ENCODE measurements at regions not wholly inside any gene's neighbourhood (a gene's known extent, or its start where the extent isn't known, plus 50 kb on each side); places are given as distances from the start of the nearest gene placed in this dataset.

DNA sequence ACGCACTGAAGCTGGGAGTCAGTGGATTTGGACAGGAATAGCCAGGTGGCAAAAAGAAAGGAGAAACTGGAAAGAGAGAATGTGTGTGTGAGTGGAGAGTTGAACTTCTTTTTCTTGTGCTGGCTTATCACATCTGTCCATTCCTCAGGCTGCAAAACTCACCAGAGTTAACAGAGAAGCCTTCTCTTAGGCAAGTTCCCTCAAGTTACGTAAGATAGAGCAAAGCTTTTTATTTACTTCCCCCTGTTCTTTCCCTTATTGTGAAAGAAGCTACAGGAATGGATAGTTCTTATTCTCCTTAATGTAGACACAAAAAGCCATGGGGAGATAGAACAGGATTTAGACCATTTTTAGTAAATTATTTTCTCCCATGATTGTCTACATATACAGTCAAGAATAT is 188.6 kb downstream of the BMP2 start:
- peak; percentile 13 for DNase-seq (ENCODE audit: low read depth)

GRCh38 chr20:6956574-6956973 is 189.1 kb downstream of the BMP2 start:
- no peak for DNase-seq (ENCODE audit: low read depth)

DNA sequence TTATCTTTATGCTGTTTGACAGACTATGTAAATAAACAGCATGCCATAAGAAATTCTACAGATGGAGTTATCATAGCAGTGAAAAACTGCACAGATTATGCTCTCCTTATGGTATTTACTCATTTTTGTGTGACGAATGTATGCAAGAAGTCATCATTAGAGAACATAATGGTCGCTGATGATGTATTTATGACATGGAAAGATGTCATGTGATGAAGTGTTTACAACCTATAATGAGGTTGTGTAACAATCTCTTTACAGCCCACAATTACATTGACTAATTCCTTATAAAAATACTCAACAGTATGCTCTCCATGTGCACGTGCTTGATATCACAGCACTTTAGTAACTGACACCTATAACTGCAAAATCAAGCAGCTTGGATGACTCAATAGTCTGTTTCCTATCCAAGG is 192.4 kb downstream of the BMP2 start:
- no peak for DNase-seq (ENCODE audit: low read depth)

- peak; percentile 33 for DNase-seq (ENCODE audit: low read depth)
Observed at GRCh38 chr20:6966721-6967120, 199.2 kb downstream of the BMP2 start.

DNA sequence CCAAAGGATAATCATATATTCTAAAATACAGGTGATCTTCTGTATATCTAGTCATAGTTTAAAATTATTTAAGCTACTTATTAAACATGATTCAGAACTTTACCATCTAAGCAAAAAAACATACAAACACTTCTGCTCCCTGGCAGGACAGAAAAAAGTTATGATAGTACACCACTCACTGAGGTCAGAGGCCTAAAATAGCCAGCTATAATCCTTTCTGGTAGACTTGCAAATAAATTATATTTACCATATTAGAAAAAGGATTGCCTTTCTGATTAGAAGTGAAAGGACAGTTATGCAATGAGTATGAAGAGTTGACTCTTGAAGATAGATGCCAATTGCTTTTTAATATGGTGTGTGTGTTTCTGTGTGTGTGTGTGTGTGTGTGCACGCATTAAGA is 207.4 kb downstream of the BMP2 start:
- DNase-seq (ENCODE audit: low read depth) = no peak

GRCh38 chr20:6975311-6975710 is 207.8 kb downstream of the BMP2 start:
- DNase-seq (ENCODE audit: low read depth) = peak; percentile 78

GRCh38 chr20:6976106-6976900 is 208.8 kb downstream of the BMP2 start:
- DNase-seq (ENCODE audit: low read depth) = peak; percentile 82

DNA sequence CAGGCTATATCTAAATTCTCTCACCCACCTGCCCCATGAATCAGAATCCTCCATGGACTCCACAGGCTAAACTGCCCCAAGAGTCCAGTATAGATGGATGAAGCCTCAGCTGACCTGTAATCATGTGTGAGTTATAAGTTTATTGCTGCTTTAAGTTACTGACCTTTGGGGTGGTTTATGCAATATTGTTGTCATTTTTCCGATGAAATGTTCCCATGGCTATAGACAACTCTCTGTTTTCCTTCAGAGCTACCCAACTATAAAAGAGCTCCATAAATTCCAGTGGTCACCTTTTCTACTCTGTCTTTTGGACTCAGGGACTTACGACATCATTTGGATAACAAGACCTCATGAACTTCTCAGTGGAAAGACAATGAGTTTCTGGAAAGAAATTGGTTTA is 212.1 kb downstream of the BMP2 start:
- no peak for DNase-seq (ENCODE audit: low read depth)

DNA sequence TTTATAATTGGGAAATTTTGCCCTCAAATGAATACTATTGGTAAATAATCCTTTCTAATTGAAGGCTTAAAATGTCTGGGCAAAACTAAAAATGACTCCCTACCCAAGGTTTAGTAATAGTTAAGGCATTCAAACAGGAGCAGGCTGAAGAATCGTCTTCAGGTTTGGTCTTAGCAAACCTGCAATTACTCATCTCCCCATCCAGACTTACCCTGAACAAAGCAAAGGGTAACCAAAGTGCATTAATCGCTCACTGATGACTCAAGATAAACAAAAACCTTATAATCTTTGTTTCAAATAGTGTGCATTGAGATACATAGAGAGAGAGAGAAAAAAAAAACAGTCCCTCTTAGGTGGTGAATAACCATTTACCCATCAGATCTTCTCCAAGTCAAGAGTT is 225.5 kb downstream of the BMP2 start:
- no peak for DNase-seq (ENCODE audit: low read depth)

DNA sequence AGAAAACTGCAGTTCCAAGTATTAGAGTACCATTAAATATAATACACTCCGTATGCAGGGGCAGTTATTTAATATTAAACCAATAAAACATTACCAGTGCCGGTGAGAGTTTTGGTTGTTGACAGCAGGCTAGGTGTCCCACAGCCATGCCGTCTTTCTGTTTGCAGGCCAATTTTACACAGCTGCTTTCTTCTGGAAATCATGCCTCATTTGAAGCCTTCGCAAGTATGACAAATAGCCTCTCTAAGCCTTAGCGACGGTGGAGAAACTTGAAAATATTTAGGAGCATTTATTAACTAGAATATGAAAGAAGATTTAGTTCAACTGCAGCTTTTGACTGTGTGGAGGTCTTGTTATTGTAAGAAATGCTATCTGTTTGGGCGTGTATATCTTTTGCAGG is 226.0 kb downstream of the BMP2 start:
- DNase-seq (ENCODE audit: low read depth) = no peak

GRCh38 chr20:6994452-6994851 is 227.0 kb downstream of the BMP2 start:
- DNase-seq (ENCODE audit: low read depth) = peak; percentile 67

GRCh38 chr20:6998909-6999308 is 231.4 kb downstream of the BMP2 start:
- no peak for DNase-seq (ENCODE audit: low read depth)

DNA sequence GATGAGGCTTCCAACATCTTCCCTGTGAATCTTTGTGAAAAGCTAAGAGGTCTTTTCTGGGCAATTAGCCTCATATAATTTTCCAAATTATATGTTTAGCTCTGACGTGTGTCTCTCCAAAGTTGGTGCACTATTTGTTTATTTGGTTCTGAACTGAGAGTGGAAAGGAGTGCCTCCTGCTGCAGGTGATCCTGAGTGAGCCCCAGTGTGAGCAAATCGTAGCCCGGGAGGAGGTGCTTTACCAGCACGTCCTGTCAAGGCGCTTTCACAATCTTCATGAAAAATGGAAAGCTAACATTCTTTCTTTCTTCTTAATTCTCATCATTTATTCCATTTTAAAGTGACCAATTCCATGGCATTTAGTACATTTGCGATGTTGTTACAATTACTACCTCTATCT is 231.9 kb downstream of the BMP2 start:
- no peak for DNase-seq (ENCODE audit: low read depth)

- DNase-seq (ENCODE audit: low read depth) = no peak
Observed at GRCh38 chr20:7003598-7003997, 236.1 kb downstream of the BMP2 start.

GRCh38 chr20:7004801-7005200 is 237.3 kb downstream of the BMP2 start:
- DNase-seq (ENCODE audit: low read depth) = no peak

DNA sequence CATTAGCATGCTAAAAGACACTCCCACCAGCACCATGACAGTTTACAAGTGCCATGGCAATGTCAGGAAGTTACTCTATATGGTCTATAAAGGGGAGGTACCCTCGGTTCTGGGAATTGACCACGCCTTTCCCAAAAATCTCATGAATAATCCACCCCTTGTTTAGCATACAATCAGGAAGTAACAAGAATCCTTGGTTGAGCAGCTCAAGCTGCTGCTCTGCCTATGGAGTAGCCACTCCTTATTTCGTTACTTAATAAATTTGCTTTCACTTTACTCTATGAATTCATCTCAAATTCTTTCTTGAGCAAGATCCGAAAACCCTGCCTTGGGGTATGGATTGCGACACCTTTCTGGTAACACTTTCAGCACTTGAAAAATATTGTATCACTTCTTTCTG is 243.0 kb downstream of the BMP2 start:
- peak; percentile 45 for DNase-seq (ENCODE audit: low read depth)

- DNase-seq (ENCODE audit: low read depth) = no peak
Observed at GRCh38 chr20:7015257-7015656, 247.8 kb downstream of the BMP2 start.

GRCh38 chr20:7022597-7022996 is 255.1 kb downstream of the BMP2 start:
- no peak for DNase-seq (ENCODE audit: low read depth)

DNA sequence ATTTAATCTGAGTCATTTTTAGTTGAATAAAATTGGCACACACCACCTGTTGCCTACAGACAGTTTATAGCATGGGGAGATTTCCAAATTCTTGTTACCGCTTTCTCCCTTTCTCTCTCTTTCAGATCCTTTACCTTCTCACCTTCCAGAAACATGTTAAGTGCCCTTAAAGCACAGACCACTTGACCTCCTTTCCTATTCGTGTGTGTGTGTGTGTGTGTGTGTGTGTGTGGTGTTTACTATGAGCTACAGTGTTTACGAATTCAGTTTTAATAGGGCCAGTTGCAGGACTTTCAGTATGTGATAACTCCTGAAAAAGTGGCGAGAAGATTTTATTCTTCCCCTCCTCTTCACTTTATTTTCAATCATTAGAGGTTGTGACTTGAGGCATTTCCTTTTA is 258.1 kb downstream of the BMP2 start:
- no peak for DNase-seq (ENCODE audit: low read depth)

DNA sequence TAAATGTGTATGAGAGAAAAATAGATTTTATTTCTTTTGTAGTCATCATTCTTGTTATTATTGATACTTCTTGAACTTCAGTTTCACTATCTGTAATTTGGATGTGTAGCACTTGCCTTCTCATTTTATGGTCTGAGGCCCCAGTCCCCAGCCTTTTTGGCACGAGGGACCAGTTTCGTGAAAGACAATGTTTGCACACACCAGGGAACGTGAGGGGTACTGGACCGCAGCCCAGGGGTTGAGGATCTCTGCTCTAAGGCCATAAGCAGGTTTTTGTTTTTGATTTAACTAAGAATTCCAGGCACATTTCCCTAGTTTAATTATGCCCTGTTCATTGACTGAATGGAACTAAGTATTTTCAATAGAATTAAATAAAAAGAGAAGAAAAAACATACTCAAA is 261.5 kb downstream of the BMP2 start:
- DNase-seq (ENCODE audit: low read depth) = no peak

DNA sequence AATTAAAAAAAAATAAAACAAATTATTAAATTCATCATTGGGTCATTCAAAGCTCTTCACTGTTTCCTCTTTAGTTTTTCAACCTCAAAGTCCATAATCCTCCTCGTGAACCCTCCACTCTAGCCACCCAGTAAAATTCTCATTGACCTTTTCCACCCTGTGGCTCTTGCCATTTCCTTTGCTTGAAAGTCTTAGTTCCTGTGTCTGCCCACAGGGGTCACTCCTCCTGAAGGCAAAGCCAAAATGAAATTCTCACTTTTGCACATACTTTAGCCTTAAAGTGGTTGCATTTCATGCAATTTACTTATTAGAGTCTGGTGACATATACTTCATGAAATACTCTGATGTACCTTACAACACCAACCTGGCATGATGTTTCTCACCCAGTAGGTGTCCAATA is 263.7 kb downstream of the BMP2 start:
- DNase-seq (ENCODE audit: low read depth) = no peak

- DNase-seq (ENCODE audit: low read depth) = peak; percentile 13
Observed at GRCh38 chr20:7038029-7038428, 270.5 kb downstream of the BMP2 start.

DNA sequence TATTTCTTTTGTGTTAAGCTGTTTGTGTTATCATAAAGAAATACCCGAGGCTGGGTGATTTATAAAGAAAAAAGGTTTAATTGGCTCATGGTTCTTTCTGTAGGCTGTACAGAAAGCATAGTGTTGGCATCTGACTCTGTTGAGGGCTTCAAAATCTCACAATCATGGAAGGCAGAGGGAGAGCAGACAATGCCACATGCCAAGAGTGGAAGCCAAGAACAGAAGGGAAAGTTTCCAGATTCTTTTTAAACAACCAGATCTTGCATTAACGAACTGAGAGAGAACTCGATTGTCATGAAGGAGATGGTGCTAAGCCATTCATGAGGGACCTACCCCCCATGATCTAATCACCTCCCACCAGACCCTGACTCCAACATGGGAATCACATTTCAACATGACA is 290.1 kb downstream of the BMP2 start:
- no peak for DNase-seq (ENCODE audit: low read depth)

DNA sequence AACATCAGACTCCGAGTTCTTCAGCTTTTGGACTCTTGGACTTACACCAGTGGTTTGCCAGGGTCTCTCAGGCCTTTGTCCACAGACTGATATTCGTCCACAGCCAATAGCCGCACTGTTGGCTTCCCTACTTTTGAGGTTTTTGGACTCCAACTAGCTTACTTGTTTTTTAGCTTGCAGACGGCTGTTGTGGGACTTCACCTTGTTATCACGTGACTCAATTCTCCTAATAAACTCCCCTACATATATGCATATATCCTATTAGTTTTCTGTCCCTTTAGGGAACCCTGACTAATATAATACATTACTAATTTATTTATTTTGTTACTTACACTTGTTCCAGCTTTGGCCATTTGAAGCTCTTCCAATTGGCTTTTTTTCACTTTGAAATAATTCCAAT is 311.3 kb downstream of the BMP2 start:
- DNase-seq (ENCODE audit: low read depth) = no peak
